GM19023 (cell line): ENCODE measurements at regions not wholly inside any gene's neighbourhood (a gene's known extent, or its start where the extent isn't known, plus 50 kb on each side); places are given as distances from the start of the nearest gene placed in this dataset.
"Not testable (repeated sequence)": the region's sequence is repeated elsewhere in the genome, so short reads cannot be mapped to it uniquely, and the experiment has no call there.

ENCODE experiments used
- ATAC-seq: cut with Tn5 transposase; IDR thresholded peaks from one replicate; pipeline ENCODE4 v1.9.1; 2021; ENCODE audit warnings: mild to moderate bottlenecking, moderate library complexity; ENCODE audit not compliant: unreplicated experiment

GRCh38 chr7:119648752-119649151 is 624.2 kb upstream of the KCND2 start:
- ATAC-seq = not testable (repeated sequence)

- no peak for ATAC-seq
These were observed 612.9 kb upstream of the KCND2 start for GRCh38 chr7:119660080-119660479.

GRCh38 chr7:119664601-119665000 is 608.4 kb upstream of the KCND2 start:
- ATAC-seq = no peak

- ATAC-seq = no peak
These were observed 607.2 kb upstream of the KCND2 start for GRCh38 chr7:119665796-119666195.

- no peak for ATAC-seq
These were observed 591.6 kb upstream of the KCND2 start for GRCh38 chr7:119681336-119681735.

- no peak for ATAC-seq
These were observed 588.2 kb upstream of the KCND2 start for GRCh38 chr7:119684763-119685162.

- ATAC-seq = no peak
These were observed 587.1 kb upstream of the KCND2 start for GRCh38 chr7:119685906-119686305.

GRCh38 chr7:119688831-119689230 is 584.1 kb upstream of the KCND2 start:
- no peak for ATAC-seq

- ATAC-seq = no peak
These were observed 580.4 kb upstream of the KCND2 start for GRCh38 chr7:119692541-119692940.

GRCh38 chr7:119694506-119694905 is 578.5 kb upstream of the KCND2 start:
- ATAC-seq = no peak

- no peak for ATAC-seq
These were observed 576.6 kb upstream of the KCND2 start for GRCh38 chr7:119696336-119696735.

GRCh38 chr7:119703895-119704294 is 569.1 kb upstream of the KCND2 start:
- ATAC-seq = no peak

GRCh38 chr7:119706608-119707007 is 566.4 kb upstream of the KCND2 start:
- no peak for ATAC-seq

- no peak for ATAC-seq
These were observed 564.1 kb upstream of the KCND2 start for GRCh38 chr7:119708891-119709290.

GRCh38 chr7:119711104-119711503 is 561.9 kb upstream of the KCND2 start:
- ATAC-seq = no peak

- no peak for ATAC-seq
These were observed 560.0 kb upstream of the KCND2 start for GRCh38 chr7:119712886-119713462.

GRCh38 chr7:119713606-119714005 is 559.4 kb upstream of the KCND2 start:
- ATAC-seq = no peak

- ATAC-seq = no peak
These were observed 552.4 kb upstream of the KCND2 start for GRCh38 chr7:119720541-119720940.

- no peak for ATAC-seq
These were observed 548.8 kb upstream of the KCND2 start for GRCh38 chr7:119724041-119724792.

GRCh38 chr7:119733127-119733879 is 539.7 kb upstream of the KCND2 start:
- ATAC-seq = no peak

- no peak for ATAC-seq
These were observed 535.6 kb upstream of the KCND2 start for GRCh38 chr7:119737390-119737789.

GRCh38 chr7:119745280-119745679 is 527.7 kb upstream of the KCND2 start:
- not testable (repeated sequence) for ATAC-seq
